ENCODE measurements at regions not wholly inside any gene's neighbourhood (a gene's known extent, or its start where the extent isn't known, plus 50 kb on each side); places are given as distances from the start of the nearest gene placed in this dataset.

DNA sequence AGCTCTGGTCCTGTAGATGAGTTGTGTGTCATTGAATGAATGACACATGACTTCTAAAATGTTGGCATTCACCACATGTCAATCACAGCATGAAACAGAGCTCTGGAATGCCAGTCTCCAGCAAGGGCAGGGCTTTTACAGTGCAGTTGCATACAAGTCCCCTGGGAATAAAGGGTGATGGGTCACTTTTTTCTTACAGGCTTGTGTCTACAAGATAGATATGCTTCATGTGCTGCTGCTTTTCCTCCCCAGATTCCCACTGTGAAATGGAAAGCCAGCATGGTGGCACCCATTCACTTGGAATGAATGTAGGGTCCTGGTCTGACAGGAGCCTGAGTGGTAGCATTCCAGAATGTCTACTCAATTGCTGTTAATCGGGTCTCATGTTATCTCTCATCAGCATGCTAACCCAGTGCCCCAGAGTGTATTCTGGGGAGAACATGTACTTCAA is 159.1 kb upstream of the KIT start:
- TF ChIP-seq POLR2AphosphoS5 (IDR thresholded peaks at IDR 0.05; ENCODE audit: low read depth, low read length) (no peak), TAF1 (IDR thresholded peaks at IDR 0.05; ENCODE audit: borderline replicate concordance, insufficient read depth, low read length) (no peak), FOXP2 (optimal IDR thresholded peaks at IDR 0.05; ENCODE audit: borderline replicate concordance, extremely low read depth, extremely low read length, insufficient read depth) (no peak)
- TF ChIP-seq, protein P1, sequence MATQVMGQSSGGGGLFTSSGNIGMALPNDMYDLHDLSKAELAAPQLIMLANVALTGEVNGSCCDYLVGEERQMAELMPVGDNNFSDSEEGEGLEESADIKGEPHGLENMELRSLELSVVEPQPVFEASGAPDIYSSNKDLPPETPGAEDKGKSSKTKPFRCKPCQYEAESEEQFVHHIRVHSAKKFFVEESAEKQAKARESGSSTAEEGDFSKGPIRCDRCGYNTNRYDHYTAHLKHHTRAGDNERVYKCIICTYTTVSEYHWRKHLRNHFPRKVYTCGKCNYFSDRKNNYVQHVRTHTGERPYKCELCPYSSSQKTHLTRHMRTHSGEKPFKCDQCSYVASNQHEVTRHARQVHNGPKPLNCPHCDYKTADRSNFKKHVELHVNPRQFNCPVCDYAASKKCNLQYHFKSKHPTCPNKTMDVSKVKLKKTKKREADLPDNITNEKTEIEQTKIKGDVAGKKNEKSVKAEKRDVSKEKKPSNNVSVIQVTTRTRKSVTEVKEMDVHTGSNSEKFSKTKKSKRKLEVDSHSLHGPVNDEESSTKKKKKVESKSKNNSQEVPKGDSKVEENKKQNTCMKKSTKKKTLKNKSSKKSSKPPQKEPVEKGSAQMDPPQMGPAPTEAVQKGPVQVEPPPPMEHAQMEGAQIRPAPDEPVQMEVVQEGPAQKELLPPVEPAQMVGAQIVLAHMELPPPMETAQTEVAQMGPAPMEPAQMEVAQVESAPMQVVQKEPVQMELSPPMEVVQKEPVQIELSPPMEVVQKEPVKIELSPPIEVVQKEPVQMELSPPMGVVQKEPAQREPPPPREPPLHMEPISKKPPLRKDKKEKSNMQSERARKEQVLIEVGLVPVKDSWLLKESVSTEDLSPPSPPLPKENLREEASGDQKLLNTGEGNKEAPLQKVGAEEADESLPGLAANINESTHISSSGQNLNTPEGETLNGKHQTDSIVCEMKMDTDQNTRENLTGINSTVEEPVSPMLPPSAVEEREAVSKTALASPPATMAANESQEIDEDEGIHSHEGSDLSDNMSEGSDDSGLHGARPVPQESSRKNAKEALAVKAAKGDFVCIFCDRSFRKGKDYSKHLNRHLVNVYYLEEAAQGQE (IDR thresholded peaks at IDR 0.05; ENCODE audit: insufficient read depth in 1 of 2, low read depth in 2 of 2, low read length in 2 of 2), result no peak
